Fibroblast of lung (primary cell): ENCODE measurements at regions not wholly inside any gene's neighbourhood (a gene's known extent, or its start where the extent isn't known, plus 50 kb on each side); places are given as distances from the start of the nearest gene placed in this dataset.

ENCODE experiments used
- CTCF ChIP-seq, 2 donors: IDR thresholded peaks in 1 of 2; conservative IDR thresholded peaks in 1 of 2; 1 replicate in 1 of 2; 2 replicates in 1 of 2; pipeline ENCODE4 v1.5.1; 2011 to 2012; ENCODE audit warnings: low read length in 2 of 2, control low read depth in 1 of 2, inconsistent platforms in 1 of 2, low read depth in 1 of 2, mild to moderate bottlenecking in 1 of 2
- EZH2 ChIP-seq: IDR thresholded peaks from 2 replicates; pipeline ENCODE4 v1.5.1; 2012; ENCODE audit warnings: low read length, control low read depth, mild to moderate bottlenecking; ENCODE audit errors: missing control alignments

- TF ChIP-seq CTCF (conservative IDR thresholded peaks at IDR 0.05 in 1 of 2, IDR thresholded peaks at IDR 0.05 in 1 of 2; ENCODE audit: low read depth in 1 of 2, low read length in 2 of 2) (no peak), EZH2 (no peak)
Measured at GRCh38 chr22:26796785-26797184, 139.4 kb downstream of the MIAT start.
